Peyer's patch (tissue), 4 donors: ENCODE measurements at regions not wholly inside any gene's neighbourhood (a gene's known extent, or its start where the extent isn't known, plus 50 kb on each side); places are given as distances from the start of the nearest gene placed in this dataset.

Experiments used
- DNase-seq, 3 donors: peaks; one replicate each; pipeline ENCODE4 v3.0.0-alpha.2; 2017 to 2019
- H3K27ac ChIP-seq, 4 donors: fragments of 200-600 bp; sonication (generic); one replicate each; pipeline ENCODE4 v1.5.1; 2016 to 2019
- H3K27me3 ChIP-seq, 2 donors: fragments of 200-600 bp; sonication (generic); one replicate each; pipeline ENCODE4 v1.5.1; 2019
- H3K36me3 ChIP-seq, 3 donors: fragments of 200-600 bp; sonication (generic); one replicate each; pipeline ENCODE4 v1.5.1; 2016 to 2019
- H3K4me1 ChIP-seq, 4 donors: fragments of 200-600 bp; sonication (generic); one replicate each; pipeline ENCODE4 v1.5.1; 2016 to 2019
- H3K4me3 ChIP-seq, 4 donors: fragments of 200-600 bp; sonication (generic); 1 replicate in 3 of 4; 2 replicates in 1 of 4; pipeline ENCODE4 v1.5.1; 2016 to 2019; ENCODE audit warnings: mild to moderate bottlenecking in 1 of 4
- H3K9me3 ChIP-seq, 4 donors: fragments of 200-600 bp; sonication (generic); one replicate each; pipeline ENCODE4 v1.5.1; 2016 to 2019; ENCODE audit warnings: mild to moderate bottlenecking in 1 of 4
- POLR2A ChIP-seq, 2 donors: fragments of 450-650 bp; IDR thresholded peaks; one replicate each; pipeline ENCODE4 v1.5.1; 2017; ENCODE audit warnings: antibody characterized with exemption in 2 of 2, mild to moderate bottlenecking in 2 of 2, moderate library complexity in 2 of 2
- TF ChIP-seq, protein P1 (sequence below), 6 experiments: fragments of 450-650 bp in 4 of 6; fragments of 200-600 bp in 2 of 6; sonication (generic) in 1 of 6; IDR thresholded peaks; one replicate each; pipeline ENCODE4 v1.5.1; 2017 to 2019; ENCODE audit warnings: antibody characterized with exemption in 6 of 6, mild to moderate bottlenecking in 3 of 6, moderate library complexity in 1 of 6

DNA sequence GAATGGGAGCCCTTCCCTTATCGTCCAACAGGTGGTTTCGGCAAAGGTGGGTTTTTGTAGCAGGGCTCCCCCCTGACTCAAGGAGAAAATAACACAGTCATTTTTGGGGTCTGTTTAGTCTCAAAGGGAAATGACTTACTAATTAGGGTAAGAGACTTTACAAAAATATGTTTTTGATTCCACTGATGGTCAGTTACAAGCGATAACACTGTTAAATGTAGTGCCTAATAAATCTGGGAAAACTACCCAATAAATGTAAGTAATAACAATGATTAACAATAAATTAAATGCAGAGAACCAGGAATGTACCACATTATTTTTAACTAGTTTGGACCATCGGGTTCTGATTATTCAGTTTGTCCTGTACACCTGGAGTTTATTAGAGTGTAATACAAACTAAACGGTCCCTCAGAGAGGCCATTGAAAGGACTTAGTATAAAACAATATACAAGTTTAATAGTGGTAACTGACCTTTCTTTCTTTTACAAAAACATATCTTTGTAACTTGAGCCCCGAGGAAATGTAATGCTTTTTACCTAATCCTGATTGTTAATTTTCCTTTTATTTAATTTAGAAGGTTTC is 216.2 kb upstream of the HABP2 start:
- Histone ChIP-seq H3K27ac (no peak overlapping the region), H3K4me3 (no peak overlapping the region), H3K4me1 (no peaks in the 10 kb centered on the region), H3K27me3 (no peaks in the 10 kb centered on the region), H3K9me3 (no peaks in the 10 kb centered on the region), H3K36me3 (no peaks in the 10 kb centered on the region)
- TF ChIP-seq, protein P1, sequence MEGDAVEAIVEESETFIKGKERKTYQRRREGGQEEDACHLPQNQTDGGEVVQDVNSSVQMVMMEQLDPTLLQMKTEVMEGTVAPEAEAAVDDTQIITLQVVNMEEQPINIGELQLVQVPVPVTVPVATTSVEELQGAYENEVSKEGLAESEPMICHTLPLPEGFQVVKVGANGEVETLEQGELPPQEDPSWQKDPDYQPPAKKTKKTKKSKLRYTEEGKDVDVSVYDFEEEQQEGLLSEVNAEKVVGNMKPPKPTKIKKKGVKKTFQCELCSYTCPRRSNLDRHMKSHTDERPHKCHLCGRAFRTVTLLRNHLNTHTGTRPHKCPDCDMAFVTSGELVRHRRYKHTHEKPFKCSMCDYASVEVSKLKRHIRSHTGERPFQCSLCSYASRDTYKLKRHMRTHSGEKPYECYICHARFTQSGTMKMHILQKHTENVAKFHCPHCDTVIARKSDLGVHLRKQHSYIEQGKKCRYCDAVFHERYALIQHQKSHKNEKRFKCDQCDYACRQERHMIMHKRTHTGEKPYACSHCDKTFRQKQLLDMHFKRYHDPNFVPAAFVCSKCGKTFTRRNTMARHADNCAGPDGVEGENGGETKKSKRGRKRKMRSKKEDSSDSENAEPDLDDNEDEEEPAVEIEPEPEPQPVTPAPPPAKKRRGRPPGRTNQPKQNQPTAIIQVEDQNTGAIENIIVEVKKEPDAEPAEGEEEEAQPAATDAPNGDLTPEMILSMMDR (IDR thresholded peaks at IDR 0.05) = no peak
- TF ChIP-seq POLR2A (IDR thresholded peaks at IDR 0.05) = no peak
- no peak for DNase-seq

DNA sequence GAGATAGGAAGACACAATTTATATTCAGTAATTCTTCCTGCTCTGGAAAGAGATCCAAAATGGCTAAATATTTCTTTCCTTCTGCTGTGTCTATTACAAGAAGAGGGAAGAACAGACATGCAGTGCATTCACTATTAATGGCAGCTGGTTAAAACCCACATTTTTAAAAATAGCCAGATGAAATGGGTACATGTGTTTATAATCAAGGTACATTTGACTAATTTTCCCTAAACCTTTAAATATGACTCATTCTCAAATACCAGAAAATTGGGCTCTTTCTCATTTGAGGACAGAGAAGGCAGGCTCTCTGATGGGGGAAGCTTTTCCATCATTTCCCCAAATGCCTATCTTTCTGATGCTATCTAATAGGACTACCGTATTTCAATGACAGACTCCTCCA is 215.7 kb upstream of the HABP2 start:
- Histone ChIP-seq H3K4me1 (no peaks in the 10 kb centered on the region), H3K36me3 (no peaks in the 10 kb centered on the region), H3K27me3 (no peaks in the 10 kb centered on the region), H3K4me3 (no peak overlapping the region), H3K9me3 (no peaks in the 10 kb centered on the region), H3K27ac (no peak overlapping the region)
- TF ChIP-seq POLR2A (IDR thresholded peaks at IDR 0.05) = no peak
- TF ChIP-seq, protein P1 (IDR thresholded peaks at IDR 0.05) = no peak
- DNase-seq = no peak

DNA sequence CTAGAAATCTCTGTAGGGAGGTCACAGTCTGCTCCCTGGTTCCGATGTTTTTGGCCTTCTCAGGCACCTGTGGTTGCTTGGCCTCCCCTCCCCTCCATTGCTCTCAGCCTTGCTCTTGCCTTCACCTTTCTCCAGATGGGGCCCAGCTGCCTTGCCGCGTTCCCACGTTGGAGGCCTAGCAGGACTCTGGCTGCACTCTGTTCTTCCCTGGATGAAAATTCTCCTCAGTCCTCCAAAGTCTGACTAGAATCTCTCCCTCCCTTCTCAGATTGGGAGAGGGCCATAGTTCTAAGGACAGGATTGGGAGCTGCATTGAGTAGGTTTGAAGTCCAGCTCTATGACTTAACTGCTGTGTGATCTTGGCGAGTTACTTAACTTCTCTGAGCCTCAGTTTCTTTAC is 213.7 kb upstream of the HABP2 start:
- no peak overlapping the region for H3K27ac ChIP-seq
- no peaks in the 10 kb centered on the region for H3K4me1 ChIP-seq
- H3K27me3 ChIP-seq = no peaks in the 10 kb centered on the region
- H3K36me3 ChIP-seq = no peaks in the 10 kb centered on the region
- no peak for TF ChIP-seq POLR2A (IDR thresholded peaks at IDR 0.05)
- TF ChIP-seq, protein P1 (IDR thresholded peaks at IDR 0.05) = no peak
- no peak overlapping the region for H3K4me3 ChIP-seq
- H3K9me3 ChIP-seq = no peaks in the 10 kb centered on the region
- DNase-seq = no peak

DNA sequence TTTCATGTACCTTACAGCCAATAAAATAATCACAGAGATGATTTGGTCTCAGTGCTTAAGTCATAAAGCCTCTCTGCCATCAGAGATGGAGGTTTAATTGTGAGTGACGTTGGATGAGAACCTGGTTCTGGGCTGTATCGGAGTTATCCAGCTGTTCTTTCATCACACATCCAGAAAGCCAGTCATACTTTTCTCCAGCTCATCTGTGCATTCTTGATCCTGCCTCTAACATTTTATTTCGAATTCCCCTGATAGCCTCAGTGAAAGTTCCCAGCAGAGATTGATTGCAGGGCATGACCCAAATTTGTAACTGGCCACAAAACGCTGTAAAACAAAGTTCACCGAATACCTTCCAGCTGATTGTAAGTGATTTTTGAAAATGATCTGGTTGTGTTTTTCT is 212.6 kb upstream of the HABP2 start:
- H3K27me3 ChIP-seq = no peaks in the 10 kb centered on the region

DNA sequence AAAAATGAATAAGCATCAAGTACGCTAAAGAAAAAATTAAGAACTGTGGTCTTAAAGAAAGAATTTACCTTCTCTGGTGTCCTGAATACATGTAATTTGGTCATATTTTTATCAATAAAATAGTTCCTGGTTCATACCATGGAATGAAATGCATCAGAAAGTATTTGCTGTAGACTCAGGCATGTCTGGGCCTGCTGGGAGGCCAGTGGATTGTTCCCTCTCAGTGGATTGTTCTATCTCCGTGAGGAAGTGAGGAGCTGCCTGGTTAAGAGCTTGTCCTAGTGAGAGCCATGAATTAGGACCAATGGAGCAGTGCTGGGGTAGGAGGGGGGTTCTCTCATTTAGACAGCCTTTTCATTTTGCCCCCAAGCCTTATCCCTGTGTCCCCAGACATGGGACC is 211.7 kb upstream of the HABP2 start:
- H3K27ac ChIP-seq = no peak overlapping the region
- H3K36me3 ChIP-seq = no peaks in the 10 kb centered on the region
- no peak for DNase-seq
- no peak for TF ChIP-seq POLR2A (IDR thresholded peaks at IDR 0.05)
- TF ChIP-seq, protein P1 (IDR thresholded peaks at IDR 0.05) = no peak
- H3K4me3 ChIP-seq = no peak overlapping the region
- no peaks in the 10 kb centered on the region for H3K4me1 ChIP-seq
- no peaks in the 10 kb centered on the region for H3K27me3 ChIP-seq
- H3K9me3 ChIP-seq = no peaks in the 10 kb centered on the region

More for the DNA sequence above, 212.6 kb upstream of the HABP2 start:
- Histone ChIP-seq H3K4me1 (no peaks in the 10 kb centered on the region), H3K9me3 (no peaks in the 10 kb centered on the region), H3K27ac (no peak overlapping the region), H3K36me3 (no peaks in the 10 kb centered on the region), H3K4me3 (no peak overlapping the region)
- TF ChIP-seq POLR2A (IDR thresholded peaks at IDR 0.05) = no peak
- TF ChIP-seq, protein P1 (IDR thresholded peaks at IDR 0.05) = no peak
- DNase-seq = no peak
